ENCODE measurements at regions not wholly inside any gene's neighbourhood (a gene's known extent, or its start where the extent isn't known, plus 50 kb on each side); places are given as distances from the start of the nearest gene placed in this dataset.
"Not testable (repeated sequence)": the region's sequence is repeated elsewhere in the genome, so short reads cannot be mapped to it uniquely, and the experiment has no call there.

DNA sequence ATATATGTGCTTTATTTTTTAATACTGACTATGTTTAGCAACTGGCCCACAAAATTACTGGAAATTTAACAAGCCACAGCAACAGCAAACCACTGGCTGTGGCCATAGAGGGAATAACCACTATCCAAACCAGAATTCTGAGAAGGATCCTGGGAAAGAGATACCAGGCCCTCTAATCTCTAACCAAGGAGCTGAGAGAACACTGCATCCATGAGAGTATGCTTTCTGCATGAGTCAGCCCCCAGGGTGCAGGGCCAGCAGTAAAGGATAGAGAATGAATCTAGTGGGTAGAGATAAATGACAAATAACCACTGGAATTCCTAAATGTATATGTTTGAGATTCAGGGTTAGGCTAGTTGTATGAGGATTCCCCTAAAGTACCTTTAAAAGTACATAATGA, 221.8 kb downstream of the KIT start:
- intact Hi-C loops (cut with DNase I, micrococcal nuclease), result no loop called here
- DNase-seq, result no peak
- ATAC-seq, result no peak

DNA sequence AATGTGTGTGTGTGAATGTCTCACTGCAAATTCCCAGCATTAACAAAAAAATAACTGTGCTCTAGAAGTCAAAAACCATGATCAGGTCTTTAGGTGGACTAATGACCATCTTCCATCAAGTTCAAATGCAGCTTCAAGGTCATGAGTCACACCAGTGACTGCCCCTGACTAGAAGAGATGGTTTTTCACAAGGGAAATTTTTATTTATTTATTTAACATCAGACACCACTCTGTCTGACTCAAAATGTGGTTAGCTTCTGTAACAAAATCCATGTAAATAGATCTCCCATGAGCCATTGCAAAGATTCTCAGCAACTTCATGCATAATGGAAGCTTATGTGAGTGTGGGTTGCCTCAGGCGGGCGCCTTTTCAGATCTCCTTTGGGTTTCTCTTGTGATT, 219.2 kb downstream of the KIT start:
- ATAC-seq, result no peak
- DNase-seq, result no peak
- intact Hi-C loops (cut with DNase I, micrococcal nuclease), result no loop called here

DNA sequence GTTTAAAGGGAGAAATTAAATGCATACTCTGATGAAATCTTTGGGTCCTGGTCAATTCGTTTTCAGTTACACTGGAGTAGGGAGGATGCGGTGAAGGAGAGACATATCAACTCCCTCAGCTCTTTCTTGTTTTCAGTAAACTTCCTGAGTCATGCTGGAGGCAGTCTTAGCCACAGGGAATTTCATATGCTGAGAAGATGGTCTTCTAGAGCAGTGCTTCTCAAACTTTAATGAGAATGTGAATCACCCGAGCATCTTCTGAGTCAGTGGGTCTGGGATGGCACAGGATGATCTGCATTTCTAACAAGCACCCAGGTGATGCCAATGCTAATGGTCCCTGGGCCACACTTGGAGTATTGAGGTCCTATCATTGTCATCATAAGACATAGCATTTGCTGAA, 214.5 kb downstream of the KIT start:
- intact Hi-C loops (cut with DNase I, micrococcal nuclease), result no loop called here
- DNase-seq, result no peak
- no peak for ATAC-seq

DNA sequence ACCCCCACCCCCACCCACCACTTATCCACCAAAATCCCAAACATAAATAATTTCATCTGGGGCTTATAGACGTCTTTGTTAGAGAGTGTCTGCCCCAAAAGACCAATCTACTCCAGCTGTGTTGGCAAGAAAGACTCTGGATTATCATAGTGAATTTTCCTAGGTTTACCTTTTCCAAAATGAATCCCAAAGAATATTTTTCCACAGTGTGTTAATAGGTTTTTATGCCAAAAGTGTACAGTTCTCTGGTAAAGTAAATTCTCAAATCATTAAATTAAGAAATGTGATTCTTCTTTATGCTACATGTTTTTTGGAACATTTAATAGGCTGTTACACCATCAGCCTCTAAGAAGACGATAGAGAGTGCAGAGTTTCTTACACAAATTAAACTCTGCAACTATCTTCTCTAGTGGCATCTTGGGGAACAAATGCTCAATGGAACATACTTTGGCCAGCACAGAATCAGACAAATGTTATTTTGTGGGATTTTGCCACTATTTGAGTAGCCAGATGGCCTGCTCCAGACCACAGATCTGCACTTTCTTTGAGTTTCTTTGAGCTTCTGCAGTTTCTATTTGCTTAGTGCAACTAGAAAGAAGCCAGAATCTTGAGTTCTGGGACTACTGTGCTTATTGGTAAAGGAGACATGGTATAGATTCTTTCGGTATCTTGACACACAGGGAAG, 206.0 kb downstream of the KIT start:
- no peak for ATAC-seq
- DNase-seq, result no peak
- intact Hi-C loops (cut with DNase I, micrococcal nuclease), result no loop called here

DNA sequence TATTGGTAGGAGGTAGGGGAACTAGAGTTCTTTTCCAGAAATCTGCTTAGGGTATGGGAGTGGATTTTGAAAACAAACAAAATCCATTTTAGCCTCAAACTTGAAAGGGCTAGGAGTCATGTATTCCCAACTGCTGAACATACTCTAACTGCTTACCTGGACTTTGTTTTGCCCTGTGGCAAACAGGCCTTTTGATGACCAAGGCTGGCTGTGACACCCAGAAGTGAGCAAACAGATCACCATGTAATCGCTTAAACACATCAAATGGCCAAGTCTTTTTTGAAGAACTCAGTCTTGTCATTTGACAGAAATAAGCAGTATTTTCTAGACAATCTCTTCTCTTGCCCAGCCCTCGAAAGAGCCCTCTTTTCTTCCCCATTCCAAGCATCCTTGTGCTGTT, 203.4 kb downstream of the KIT start:
- ATAC-seq (no peak), DNase-seq (no peak)
- intact Hi-C loops (cut with DNase I, micrococcal nuclease), result no loop called here

DNA sequence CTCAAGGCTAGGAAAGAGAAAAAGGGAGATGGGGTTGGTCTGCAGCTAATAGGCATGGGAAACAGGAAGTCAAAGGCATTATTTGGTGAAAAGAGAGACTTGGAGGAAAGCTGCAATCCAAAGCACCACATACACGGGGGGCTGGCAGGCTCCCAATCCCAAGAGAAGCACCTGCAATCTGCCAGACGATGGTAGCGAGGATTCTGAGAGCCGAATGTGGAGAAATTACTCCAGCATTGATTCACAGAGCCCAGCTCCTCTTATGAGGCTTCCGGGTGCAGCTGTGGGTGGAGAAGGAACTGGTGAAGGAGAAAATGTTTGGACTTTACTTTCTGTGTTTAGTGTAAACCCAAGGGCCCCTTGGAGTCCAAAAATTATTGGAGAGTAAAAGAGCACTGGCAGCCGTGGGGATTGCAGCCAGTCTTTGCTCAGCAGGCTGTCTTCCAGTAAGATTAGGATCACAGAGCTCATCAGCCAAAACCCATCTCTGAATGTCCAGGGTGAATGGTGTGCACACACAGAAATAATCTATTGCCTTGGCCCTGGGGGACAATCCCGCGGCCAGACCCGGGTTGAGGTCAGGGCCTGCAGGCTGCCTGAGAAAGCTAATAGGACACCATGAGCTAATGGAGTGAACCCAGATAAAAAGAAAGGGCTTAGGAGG, 197.6 kb downstream of the KIT start:
- intact Hi-C loops (cut with DNase I, micrococcal nuclease), result no loop called here
- ATAC-seq, result no peak
- DNase-seq, result no peak

DNA sequence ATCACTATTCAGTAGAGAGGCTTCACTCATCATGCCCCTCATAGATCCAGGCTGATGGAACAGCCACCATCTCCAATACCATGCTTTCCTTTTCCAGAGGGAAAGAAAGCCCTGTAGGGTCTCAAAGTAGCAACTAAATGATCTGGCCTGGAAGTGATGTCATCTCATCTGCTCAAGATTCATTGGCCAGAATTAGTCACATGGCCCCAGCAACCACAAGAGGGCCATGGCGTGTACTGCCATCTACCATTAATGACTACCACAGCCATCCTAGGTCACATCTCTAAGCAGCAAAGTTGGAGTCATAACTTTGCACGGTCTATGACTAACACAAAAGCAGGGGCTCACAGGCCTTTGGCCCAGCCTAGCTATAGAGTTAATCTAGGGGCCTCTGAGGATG, 194.8 kb downstream of the KIT start:
- ATAC-seq (no peak), DNase-seq (no peak)
- intact Hi-C loops (cut with DNase I, micrococcal nuclease), result no loop called here

DNA sequence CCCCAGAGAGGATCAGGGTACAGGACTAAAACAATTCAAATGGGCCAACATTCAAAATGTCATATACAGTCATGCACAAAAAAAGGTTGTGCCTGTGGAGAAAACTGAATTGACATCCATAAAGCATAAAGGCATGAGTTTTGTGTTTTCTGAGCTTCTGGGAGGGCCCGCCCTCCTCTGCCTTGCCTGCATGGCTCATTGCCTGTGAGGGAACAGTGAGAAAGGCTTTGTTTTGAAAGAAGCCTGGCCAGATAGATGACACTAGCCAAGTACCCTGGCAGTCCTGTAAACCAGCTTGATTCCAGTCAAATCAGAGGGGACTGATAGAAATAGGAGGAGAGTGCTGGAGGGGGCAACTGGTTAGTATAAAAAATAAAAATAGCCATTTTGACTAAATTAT, 194.3 kb downstream of the KIT start:
- intact Hi-C loops (cut with DNase I, micrococcal nuclease), result no loop called here
- DNase-seq (no peak), ATAC-seq (no peak)

DNA sequence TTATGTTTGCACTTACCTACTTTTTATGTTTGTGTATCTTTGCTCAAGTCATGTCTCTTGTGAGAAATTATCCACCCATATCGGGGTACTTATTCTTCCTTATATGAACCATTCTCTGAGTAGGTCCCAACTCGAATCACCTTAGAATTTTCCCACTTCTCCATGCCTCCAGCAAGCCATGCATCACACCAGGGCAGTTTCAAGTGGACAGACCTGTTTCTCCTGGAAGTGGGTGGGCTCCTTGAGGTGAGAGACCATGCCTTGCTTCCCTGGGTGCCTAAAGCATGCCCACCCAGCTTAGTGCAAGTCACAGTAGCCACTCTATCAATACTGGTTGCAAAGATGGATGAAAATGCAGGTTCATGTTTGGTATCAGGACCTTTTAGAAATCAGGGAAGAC, 187.2 kb downstream of the KIT start:
- intact Hi-C loops (cut with DNase I, micrococcal nuclease), result no loop called here
- ATAC-seq (no peak), DNase-seq (no peak)

DNA sequence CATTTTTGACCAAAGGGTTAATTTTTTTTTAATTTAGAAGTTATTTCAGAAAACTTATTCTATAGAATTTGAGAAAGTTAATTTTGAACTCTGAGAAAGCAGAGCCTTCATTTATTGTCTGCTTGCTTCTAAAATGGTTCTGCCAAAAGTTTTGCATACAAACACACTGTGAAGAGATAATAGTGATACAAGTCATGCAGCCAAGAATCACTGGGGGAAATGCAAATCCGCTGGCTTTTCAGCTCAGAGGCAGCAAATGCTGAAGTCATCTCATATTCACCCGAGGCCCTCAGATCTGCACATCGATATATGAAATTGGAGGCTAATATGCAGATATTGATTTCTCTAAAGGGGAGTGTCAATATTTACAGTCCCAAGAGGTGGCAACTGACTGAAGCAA, 186.2 kb downstream of the KIT start:
- DNase-seq, result no peak
- intact Hi-C loops (cut with DNase I, micrococcal nuclease), result no loop called here
- ATAC-seq, result no peak

DNA sequence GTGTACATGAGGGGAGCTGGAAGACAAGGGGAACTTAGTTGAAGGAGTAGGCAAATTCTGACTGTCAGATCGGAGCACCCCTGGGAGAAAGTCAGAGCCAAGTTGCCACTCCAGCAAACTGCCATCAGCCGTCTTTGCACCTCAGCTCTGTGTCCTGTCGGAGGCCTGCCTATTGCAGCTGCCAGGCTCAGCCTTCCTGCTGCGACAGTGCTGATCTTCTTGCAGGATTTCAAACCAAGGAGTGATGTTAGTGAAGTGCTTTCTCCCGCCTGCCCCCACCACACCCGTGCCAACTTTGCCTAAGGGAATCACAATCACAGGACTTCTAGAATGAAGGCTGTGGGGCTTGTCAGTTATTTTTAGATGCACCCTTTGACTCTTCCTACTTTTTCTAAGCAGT, 185.3 kb downstream of the KIT start:
- no peak for ATAC-seq
- intact Hi-C loops (cut with DNase I, micrococcal nuclease), result no loop called here

DNA sequence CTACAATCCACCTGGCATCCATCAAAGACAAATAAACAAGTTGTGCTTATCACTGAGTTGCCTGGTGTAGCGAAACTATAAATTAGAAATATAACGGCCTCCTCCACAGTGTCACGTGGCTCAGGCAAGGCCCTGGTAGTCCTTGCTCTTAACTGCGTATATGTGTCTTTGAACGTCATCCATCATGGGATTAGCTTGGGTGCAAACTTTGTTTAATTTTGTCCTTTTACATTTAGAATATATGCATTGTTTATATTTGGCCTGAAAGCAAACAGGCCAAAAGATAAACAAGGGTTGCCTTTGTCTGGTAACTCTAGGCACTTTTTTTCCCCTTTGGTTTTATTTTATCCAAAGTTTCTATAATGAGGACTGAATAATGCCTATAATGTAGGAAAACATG, 184.9 kb downstream of the KIT start:
- ATAC-seq (no peak), DNase-seq (no peak)
- intact Hi-C loops (cut with DNase I, micrococcal nuclease), result no loop called here

More for the DNA sequence above, 185.3 kb downstream of the KIT start:
- DNase-seq, result no peak

DNA sequence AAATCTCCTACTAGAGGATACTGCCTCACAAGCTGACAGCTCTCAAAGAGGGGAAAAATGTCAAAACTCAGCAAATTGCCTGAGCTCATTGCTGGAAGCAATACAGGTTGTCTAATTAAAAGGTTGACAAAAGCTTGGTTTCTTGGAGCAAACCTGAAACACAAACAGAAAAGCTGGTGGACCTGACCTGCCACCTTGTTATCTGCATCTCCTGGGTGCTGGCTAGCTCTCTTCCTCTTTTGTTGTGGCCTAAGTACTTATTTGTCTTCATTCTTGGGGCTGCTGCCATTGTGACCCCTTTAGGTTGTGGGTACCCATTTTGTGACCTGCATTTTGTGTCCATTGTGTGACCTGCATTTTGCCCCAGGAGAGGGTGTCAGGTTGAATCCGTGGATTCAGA, 184.5 kb downstream of the KIT start:
- DNase-seq (no peak), ATAC-seq (no peak)
- intact Hi-C loops (cut with DNase I, micrococcal nuclease), result no loop called here

DNA sequence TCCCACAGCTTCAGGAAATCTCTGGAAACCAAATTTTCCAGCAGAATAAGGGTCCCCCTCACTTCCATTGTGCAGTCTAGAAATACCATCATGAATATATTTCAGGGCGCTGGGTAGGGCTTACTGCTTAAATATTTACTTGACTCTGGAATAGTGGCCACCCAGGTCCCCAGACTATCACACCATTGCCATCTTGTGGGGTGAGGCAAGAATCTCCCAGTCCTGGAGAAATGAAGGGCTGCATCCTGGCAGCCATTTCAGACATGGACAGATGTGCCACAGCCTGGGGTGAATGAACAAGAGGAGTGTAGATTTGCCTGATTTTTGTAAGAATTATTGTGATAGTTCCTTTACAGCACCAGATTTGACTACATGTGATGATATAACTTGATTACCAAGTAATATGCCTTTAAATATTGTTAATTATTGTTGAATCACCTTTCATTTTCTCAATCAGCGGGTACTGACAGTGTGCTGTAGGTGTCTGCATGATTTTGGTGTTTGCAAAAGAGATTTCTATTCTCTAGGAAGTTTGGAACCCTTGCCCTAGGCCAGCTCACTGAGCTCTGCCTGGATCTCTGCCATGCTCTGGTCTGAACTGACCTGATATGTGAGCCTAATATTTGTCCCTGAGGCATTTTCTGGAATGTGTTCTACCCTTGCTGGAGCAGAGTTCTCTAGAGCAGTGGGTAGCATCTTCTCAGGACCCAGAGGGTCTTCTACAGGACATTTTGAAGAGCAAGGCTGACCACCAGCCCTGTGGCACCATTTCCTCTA, 183.4 kb downstream of the KIT start:
- ATAC-seq (peak; percentile 51), DNase-seq (no peak)
- intact Hi-C loops (cut with DNase I, micrococcal nuclease), result no loop called here

DNA sequence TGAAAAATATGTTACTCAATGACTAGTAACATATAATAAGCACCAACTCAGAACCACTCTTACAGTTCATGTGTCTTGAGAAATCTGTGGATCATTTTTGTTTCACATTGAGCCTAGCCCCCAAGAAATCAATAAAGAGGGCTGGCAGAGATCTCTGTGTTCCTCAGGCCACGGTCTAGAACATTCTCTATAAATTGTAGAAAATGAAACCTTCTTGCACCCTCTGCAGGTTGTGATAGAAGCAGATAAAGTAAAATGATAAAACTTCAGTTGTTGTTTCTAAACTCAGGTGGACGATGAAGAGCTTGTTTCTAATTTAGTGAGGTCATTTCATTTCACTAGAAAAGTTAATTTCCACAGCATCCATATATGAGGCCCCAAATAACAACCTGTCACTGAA, 182.7 kb downstream of the KIT start:
- ATAC-seq, result no peak
- DNase-seq, result no peak
- intact Hi-C loops (cut with DNase I, micrococcal nuclease), result no loop called here

DNA sequence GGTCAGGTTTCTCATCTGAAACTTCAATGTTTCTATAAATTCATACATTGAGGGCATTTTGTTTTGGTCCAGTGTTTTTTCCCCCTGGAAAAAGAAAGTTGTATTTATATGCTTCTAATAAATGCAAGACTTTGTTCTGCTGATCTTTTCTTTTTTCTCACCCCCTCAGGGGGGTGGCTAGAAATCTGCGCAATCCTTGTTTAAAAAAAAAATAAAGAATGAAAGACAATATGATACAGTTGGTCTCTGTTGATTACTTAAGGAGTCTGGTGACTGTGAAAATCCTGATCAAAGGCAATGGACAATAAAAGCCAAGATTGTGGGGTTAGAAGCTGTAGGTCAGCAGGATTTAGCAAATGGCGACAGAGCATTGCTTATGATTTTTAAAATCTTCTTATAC, 180.5 kb downstream of the KIT start:
- DNase-seq, result no peak
- intact Hi-C loops (cut with DNase I, micrococcal nuclease), result no loop called here
- no peak for ATAC-seq

DNA sequence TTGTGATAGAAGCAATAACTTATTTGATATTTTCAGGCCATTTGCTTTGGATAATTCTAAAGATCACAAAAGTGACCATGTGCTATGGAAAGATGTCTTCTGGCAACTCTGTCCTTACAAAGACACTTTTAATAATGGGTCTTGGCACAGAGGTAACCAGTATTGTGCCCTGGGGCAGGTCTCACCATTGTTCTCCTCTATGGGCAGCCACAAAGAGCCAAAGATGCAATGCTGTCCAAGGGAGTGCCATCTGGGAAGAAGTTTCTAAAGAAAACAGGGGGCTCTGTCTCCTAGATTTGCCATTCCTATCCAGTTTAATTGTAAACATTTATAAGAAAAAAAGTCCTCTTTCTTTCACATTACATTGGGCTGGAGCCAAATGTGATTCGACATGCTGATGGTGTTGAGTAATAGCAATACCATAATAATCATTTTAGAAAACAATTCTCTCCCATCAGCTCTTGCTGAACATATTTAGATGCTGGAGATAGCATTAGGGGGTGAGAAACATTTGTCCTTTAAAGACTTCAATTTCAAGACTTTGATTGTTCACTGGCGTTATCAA, 179.9 kb downstream of the KIT start:
- DNase-seq (no peak), ATAC-seq (no peak)
- intact Hi-C loops (cut with DNase I, micrococcal nuclease), result no loop called here

DNA sequence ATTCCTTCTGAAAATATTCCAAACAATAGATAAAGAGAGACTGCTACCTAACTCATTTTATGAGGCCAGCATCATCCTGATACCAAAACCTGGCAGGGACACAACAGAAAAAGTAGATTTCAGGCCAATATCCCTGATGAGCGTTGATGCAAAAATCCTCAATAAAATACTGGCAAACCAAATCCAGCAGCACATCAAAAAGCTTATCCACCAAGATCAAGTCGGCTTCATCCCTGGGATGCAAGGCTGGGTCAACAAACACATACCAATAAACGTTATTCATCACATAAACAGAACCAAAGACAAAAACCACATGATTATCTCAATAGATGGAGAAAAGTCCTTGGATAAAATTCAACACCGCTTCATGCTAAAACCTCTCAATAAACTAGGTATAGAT, 170.6 kb downstream of the KIT start:
- DNase-seq; ATAC-seq; intact Hi-C loops (cut with DNase I, micrococcal nuclease): not testable (repeated sequence)

DNA sequence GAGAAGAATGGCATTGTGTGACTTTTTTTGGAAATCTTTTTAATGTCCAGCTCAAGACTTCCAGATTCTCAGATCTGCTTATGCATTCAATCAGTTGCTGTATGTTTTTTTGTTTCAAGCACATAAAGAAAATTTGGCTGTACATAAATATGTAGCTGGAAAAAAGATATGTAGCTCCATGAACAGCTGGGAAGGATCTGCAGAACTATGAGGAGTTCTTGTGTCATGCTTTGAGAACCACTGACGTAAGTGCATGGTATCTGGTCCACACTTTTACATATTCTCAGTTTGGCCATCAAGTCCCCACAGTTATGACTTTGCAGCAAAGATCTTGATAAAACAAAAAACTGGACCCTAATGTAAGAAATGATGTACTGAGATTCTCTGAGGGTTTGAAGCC, 165.9 kb downstream of the KIT start:
- no peak for ATAC-seq
- intact Hi-C loops (cut with DNase I, micrococcal nuclease), result no loop called here
- no peak for DNase-seq

DNA sequence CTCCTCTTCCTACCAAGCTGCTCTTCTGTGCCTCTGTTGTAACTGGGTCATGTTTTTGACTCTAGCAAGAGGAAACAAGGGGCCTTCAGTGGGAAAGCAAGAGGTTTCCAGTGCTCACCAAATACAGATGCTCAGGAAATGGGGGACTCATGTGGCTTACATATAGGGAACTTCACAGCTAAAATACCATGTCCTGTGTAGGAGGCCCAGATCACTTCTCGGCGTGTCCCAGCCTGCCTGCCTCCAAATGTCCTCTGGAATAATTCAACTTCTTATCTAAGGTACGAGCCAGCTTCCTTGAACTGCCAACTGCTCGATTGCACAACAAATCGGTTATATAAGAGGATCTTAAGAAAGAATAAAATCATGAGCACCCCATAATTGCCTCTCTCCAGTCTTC, 161.3 kb downstream of the KIT start:
- no peak for DNase-seq
- no peak for ATAC-seq
- intact Hi-C loops (cut with DNase I, micrococcal nuclease), result no loop called here

All from left colon (tissue), 2 donors.